ENCODE measurements at regions not wholly inside any gene's neighbourhood (a gene's known extent, or its start where the extent isn't known, plus 50 kb on each side); places are given as distances from the start of the nearest gene placed in this dataset.
"Not testable (repeated sequence)": the region's sequence is repeated elsewhere in the genome, so short reads cannot be mapped to it uniquely, and the experiment has no call there.

DNA sequence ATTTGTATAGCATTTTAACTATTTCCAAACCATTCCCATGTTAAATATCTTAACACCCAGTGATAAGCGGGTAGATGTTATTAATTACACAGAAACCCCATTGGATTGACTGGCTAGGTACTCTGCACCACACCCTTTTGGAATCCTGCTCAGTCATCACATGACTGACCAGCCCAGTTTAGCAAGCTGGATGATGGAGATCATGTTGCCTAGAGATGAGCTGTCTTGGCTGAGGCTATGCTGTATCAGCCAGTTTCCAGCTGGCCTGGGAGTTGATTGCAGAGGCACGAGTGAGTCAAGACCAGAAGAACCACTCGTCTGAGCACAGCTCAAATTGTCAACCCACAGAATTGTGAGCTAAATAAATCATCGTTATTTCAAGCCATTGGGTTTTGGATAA, 124.6 kb downstream of the ZNF621 start:
- no peak for DNase-seq

DNA sequence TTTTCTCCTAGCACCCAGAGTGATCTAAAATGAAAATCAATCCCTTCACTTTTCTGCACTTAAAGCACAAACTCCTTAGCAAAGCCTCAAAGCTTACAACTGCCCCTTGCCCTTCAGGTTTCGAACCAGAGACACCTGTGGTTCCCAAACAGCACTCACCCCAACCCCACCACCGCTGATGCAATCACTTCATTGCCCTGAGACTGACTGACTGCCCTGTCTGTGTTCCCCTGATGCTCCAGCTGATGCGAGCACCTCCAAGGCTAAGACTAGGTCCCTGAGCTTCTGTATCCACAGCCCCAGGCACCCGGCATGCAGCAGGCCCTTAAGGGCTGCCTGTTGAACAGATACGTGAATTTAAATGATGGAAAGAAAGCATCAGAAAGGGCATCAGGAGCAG, 127.3 kb downstream of the ZNF621 start:
- DNase-seq: no peak

DNA sequence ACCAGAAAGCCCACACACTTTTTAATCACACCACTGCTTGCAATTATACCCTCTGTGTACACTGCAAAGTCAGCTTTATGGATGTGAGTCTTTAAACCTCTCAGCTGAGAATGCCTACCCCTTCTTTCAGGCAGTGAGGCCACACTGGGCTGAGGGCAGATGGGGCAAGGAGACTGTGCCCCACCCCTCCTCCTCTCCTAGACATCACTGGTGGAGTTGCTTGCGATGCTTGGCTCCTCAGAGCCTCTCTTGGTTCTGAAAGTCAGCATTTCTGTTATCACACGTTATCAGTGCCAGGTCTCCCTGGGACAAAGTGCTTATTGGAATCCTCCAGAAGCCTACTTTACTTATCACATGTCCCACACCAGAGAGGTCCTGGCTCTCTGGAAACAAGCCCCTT, 128.2 kb downstream of the ZNF621 start:
- DNase-seq: no peak

DNA sequence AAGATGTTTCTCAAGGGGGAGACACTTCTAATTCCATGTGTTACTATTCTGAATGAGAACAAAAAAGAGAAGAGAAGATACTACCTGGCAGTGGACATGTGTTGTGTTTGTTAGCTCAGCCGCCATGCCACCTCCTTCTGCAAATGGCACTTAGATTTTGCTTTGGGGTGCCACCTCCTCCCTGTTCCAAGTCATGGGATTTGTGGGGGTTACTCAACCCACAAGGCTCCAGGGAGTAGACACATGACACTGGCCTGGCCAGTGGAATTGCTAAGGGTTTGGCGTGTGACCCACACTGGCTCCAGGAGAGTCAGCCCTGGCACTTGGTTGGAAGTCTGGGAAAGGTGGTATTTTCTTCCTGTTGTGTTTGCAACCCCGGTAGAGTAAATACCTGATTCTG, 129.1 kb downstream of the ZNF621 start:
- DNase-seq: no peak

DNA sequence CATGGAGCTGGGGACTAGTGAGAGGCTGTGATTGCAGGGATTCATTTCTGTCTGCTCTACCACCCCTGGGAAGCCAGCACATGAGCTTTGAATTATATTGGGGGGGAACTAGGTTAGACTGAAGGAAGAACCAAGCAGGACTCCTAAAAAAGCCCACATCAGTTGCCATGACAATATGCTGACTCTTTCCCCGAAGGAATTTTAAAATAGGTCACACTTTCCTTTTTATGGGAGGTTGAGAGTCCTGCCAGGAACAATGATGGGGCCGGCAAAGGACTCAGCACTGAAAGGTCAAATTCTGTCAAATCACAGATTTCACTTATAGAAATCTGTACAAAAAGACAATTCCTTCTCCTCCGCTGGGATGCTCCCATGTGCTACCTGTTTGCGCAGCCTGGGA, 130.8 kb downstream of the ZNF621 start:
- no peak for DNase-seq

DNA sequence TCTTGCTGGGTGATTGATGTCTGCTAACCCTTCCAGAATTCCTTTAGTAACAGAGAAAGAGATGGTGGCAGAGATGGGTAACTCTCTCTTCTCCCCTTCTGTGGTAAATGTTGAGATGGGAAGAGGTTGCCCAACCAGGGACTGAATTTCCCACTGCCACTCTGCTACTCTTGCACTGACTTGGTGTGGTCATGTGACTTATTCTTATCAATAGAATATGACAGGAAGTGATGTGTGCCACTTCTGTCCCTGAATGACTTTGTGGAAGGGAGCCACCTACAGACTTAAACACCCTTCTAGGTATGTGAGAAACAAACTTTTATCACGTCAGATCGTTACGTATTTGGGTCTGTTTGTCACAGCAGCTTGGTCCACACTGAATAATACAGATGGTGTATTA, 132.9 kb downstream of the ZNF621 start:
- no peak for DNase-seq

DNA sequence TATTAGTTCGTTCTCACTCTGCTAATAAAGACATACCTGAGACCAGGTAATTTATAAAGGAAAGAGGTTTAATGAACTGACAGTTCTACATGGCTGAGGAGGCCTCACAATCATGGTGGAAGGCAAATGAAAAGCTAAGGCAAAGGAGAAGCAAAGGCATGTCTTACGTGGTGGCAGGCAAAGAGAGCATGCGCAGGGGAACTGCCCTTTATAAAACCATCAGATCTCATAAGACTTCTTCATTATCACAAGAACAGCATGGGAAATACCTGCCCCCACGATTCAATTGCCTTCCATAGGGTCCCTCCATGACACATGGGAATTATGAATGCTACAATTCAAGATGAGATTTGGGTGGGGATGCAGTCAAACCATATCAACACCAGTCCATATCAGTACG, 133.5 kb downstream of the ZNF621 start:
- DNase-seq: no peak

DNA sequence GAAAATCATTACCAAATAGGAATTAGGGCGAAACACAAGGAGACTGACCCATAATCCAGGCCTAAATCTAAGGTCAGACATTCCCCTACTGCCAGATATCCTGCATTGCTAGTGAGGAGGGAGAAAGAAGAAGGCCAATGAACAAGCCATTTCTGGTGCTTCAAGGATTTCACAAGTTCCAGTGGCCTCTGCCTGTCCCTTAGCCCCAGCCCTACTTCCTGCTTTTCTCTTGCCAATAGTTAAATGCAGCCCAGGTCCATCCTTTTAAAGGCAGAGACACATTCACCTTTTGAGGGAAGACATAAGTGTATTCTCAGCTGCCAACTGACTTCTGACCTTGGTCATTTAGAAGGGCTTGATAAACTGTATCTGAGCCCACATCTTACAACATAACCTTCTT, 135.8 kb downstream of the ZNF621 start:
- DNase-seq: peak; percentile 55

DNA sequence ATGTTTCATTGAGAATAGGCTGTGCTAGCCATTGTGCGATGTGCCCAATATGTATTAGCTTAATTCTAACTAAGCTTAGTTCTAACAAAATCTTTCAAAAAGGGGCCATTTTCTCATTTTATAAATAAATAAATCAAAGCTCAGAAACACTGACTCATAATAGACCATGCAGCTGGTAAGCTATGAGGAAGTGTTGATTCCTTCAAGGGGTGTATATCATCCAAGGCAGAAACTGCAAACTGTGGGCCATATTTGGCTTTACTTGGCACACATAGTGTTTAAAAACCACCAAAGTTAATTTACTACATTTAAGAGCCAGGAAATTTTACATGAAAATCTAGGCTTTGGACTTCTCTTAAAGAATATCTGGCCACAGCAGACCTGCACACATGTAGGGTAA, 136.5 kb downstream of the ZNF621 start:
- DNase-seq: peak; percentile 10

DNA sequence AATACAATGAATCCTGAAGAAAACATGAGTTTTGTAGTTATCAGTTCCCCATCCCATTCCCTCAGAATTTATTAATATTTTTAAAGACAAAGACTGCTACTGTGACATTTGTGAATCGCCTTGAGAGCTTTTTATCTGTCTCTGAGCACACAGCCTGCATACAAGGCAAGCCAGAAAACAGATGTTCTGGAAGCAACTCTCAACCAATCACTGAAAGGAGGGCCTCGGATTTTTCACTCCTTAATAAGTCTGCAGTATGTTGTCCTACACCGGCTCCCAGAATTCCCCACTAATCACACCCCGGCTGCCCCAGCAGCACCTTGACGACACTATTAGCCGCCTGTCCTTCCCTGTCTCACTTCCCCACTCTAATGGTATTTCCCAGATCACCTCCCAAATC, 138.5 kb downstream of the ZNF621 start:
- no peak for DNase-seq

DNA sequence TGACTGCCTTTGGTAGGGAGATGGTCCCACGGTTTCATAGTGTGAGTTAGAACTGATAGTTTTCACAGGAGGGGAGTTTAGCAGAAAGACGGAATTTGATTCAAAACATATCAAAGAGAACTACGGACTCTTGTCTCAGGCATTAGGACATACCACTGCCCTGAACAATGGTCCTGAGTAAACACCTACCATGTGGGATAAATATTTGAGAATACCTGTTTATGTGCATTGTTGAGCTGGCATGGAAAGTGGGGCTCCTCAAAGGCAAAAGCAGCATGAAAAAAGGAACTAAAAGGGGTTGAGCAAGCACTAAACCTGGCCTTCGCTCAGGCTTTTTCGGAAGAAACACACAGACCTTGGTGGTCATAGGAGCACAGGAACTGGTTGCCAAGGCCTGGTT, 144.4 kb downstream of the ZNF621 start:
- no peak for DNase-seq

DNA sequence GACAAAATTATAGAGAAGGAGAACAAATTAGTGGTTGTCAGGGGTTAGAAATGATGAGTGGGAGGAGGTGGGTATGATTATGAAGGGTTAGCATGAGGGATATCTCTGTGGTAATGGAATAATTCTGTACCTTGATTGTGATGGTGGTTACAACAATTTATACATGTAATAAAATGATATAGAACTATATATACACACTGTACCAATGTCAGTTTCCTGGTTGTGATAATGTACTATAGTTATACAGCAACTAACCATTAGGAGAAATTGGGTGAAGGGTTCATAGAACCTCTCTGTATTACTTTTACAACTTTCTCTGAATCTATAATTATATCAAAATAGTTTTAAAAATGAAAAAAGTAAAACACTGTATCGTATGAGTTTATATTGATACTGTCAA, 148.1 kb downstream of the ZNF621 start:
- DNase-seq: no peak

DNA sequence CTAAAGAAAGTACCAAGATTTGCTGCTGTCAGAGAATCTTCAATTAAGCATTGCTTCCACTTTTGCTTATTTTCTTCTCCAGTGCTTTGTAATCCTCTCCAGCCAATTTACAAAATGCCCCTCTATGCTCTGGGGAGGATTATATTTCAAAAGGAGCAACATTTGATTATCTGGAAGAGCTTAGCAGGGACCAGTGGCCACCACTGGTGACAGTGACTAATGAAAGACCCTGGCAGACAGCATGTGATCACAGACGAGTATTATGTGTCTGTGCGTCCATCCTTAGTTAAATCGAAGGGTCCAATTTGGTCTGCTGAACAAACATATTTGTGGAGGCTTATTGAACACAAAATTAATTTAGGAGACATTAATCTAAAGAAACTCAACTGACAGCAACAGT, 152.6 kb downstream of the ZNF621 start:
- DNase-seq: no peak

DNA sequence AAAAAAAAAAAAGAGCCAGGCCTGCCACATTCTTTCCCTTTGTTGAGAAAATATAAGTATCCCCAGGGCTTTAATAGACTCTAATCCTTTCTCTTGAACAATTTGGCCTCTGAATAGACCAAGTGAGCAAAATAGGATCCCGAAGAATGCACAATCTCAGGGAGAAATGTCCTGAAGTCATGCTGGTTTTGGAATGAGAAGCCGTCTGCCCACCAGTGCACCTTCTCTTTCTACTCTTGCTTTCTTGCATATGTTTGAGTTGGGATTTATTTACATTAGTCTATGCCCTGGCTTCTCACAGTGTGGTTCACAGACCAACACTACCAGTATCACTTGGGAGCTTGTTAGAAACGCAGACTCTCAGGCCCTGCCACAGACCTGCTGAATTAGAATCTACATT, 153.0 kb downstream of the ZNF621 start:
- DNase-seq: no peak

DNA sequence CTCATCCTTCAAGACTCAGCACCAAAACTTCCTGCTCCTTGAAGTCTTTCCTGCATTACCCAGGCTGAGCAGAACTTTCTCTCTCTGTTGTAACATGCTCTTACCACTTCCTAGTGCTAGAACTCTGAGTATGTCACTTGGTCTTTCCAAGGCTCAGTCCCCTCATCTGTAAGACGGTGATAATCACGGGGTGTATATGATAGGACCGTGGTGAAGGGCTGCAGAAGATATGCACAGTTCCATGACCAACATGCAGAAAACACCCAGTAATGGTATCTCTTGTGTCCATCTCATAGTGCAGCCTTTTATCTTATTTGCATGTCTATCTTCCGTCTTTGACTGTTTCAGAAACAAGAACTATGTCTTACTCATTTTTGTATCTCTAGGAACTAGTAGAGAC, 154.5 kb downstream of the ZNF621 start:
- no peak for DNase-seq

DNA sequence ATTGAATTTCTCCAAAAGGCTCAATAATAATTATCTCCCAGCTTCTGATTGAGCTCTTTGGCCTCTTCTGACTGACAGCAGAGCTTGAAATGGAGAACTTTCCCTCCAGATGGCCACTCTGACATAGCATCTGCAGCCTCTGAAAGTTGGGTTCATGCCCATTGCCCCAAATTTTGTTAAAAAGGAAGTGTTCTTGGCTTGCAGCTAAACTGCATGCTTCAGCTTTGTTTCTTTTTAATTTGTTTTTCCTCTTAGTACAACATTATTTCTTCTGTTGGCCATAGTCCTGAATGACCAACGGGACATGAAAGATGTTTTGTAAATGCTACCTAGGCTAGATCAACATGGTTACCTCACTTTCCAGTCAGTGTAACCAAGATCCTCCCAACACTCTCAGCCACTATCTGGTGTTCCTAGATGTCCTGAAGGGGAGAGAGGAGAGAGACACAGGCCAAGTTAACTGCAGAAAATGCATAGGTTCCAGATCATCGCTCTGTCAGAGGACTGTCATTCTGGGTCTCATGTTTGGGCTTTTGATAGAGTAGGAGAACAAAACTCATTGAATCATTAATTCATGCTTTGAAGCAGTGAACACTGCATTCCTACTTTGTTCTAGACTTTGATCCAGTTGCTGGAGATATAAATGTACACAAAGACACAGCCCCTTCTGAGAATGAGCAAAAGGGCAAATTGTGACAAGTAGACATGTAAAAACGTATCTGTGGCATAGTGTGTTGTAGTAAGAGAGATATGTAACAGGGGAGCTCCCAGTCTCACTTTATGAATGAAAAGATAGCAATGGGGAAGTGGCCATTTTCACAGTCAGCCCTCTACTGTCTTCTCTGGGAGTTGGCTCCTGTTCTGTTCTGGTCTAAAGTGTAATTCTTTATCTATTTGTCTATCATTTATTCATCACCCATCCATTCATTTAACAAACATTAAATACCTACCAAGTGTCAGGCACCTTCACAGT, 156.2 kb downstream of the ZNF621 start:
- DNase-seq: peak; percentile 26

DNA sequence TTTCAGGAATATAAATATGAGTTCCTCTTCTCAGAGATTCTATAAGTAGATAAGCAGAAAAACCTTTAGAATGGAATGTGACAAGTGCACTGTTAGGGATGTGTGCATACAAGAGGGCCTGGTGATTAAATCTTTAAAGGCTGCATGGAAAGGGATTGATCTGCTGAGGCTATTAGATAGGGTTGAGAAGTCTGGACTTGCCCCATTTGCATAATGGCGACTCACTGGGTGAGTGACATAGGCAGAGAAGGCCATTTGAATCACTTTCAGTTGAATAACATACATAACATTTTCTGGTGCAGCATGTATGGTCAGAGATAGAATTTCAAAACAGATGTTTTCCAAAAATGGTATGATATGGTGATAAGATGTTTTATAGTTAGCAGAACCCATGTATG, 156.9 kb downstream of the ZNF621 start:
- DNase-seq: peak; percentile 78

DNA sequence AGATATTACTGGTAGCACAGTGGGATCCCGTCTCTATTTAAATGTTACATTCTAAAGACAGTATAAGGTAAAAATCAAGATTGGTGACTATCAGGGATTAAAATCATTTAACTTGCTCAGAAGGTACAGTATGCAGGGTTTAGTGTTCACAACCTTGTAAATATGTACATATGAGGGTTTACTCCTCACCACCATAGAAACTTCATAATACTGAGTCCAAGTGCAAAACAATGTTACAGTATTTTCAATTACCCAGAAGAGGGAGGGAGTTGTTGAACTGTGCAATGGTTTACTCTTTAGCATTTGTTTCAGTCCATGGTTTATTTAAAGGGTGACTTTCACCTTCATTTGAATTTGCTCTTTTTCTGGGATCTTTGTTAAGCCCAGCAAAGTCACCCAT, 165.1 kb downstream of the ZNF621 start:
- DNase-seq: no peak

DNA sequence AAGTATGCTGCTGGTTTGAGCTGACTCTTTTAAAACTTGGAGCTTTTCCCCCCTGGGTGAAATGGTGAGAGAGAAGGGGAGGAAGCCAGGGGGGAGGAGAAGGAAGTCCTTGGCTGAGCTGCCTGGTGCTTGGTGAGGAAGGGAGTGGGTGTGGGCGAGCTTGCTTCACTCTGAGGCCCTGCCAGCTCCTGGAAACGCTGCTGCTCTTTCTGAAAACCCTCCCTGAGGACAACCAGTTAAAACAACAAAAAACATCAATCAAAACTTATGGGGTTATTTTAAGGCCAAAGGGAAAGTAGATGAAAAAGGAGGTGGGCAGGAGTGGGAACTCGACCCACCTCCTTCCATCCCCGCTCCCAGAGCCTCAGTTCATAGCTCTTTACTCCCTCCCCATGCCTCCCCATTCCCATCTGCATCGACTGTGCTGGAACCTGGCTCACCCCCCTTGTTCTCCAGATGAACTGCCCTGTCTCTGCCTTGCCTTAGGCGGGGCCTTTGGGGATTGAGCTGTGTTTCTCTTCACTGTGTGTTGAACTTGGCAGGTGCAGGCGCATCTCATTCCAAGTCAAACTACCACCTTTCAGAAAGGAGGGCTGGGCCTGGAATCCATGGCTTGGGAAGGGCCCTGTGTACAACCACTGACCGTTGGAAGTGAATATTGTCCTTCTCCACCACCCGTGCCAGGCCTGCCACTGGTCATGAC, 166.1 kb downstream of the ZNF621 start:
- DNase-seq: peak; percentile 65

DNA sequence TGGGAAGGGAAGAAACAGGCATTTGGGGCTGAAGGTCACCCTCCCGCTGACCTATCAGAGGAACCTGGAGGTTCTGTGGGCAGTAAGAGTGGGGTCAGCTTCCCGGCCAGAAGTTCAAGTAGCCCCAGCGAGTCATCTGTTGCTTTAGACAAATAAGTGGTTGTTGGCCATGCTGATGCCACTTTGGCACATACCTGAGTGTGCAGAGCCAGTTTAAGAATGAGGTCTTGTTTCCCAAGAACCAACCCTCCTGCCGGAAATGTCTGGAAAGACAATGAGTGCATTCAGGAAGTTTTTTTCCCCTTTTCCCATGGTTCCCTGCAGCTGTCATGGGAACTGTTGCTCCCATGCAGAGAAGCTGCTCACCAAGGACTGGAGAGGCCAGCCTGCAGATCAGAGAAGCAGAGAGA, 166.7 kb downstream of the ZNF621 start:
- no peak for DNase-seq

DNA sequence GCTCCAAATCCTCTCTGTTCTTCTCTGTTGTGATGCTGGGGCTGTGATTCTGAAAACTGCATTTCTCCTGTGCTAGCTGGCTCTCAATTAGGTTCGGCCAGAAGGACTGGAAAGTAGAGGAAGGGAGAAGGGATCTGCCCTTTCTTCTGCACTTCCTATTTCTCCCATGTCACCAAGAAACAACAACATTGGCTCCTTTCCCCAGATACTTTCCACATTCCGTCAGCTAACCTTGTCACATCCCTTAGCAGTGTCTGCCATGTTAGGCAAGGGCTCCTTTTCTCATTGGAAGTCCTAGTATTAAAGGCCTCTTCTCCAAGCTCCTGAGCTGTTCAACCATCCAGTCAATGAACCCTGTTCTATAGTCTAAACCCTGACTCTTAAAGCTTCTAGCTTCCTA, 171.1 kb downstream of the ZNF621 start:
- no peak for DNase-seq

DNA sequence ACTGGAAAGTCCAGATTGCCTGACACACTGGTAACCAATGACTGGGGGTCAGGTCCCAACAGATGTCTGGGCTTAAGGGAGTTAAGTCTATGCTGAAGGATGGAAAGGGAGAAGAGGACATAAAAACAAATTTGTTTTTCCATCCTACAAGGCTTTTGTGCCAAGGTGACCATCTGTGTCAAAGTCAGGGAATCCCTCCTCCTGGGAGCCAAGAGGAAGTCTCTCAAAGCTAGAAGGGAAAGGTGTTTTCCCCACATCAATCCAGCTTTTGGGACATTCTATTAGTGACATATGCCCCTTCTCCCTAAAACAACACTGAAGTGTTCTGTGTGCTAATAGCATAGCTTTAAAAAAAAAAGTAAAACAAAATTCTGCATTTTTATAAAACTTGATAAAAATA, 173.9 kb downstream of the ZNF621 start:
- DNase-seq: not testable (repeated sequence)

DNA sequence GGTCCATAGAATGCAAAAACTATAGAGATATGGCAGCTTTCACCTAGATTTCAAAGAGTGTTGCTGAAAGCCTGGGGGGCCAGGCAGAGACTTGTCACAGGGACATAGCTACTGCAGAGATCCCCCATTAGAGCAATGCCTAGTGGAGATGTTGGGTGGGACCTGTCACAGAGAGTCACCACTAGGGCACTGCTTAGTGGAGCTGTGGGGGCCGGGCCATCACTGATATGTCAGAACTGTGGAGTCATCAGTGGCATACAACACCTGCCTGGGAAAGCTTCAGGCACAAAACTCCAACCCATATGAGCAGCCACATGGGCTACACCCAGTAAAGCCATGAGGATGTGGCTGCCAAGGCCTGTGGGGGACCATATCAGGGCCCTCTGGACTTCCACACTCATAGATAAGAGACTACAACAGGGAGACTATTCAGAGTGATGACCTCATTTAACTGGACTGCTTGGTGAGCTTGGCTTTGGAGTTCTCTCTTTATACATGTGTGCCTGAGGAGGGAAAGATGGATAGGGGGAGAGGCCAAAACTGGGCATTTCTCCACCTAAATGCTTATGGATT, 176.3 kb downstream of the ZNF621 start:
- DNase-seq: no peak

DNA sequence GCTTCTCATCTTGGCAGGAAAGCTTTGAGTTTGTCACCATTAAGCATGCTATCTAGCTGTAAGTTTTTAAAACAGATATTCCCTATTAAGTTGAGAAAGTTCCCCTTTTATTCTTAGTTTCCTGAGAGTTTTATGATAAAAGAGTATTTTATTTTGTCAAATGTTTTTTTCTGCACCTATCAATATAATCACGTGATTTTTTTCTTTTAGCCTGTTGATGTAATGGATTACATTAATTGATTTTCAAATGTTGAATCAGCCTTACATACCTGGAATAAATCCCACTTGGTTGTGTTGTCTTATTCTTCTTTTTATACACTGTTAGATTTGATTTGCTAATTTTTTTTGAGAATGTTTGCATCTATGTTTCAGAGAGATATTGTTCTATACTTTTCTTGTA, 179.5 kb downstream of the ZNF621 start:
- DNase-seq: no peak
